ENCODE measurements at regions not wholly inside any gene's neighbourhood (a gene's known extent, or its start where the extent isn't known, plus 50 kb on each side); places are given as distances from the start of the nearest gene placed in this dataset.

GRCh38 chr18:5646739-5647138 is 102.9 kb upstream of the EPB41L3 start:
- DNase-seq (ENCODE audit: low read depth in 1 of 2, low spot score in 1 of 2) = no peak

- DNase-seq (ENCODE audit: low read depth in 1 of 2, low spot score in 1 of 2) = no peak
These were observed 99.5 kb upstream of the EPB41L3 start for GRCh38 chr18:5643288-5643687.

DNA sequence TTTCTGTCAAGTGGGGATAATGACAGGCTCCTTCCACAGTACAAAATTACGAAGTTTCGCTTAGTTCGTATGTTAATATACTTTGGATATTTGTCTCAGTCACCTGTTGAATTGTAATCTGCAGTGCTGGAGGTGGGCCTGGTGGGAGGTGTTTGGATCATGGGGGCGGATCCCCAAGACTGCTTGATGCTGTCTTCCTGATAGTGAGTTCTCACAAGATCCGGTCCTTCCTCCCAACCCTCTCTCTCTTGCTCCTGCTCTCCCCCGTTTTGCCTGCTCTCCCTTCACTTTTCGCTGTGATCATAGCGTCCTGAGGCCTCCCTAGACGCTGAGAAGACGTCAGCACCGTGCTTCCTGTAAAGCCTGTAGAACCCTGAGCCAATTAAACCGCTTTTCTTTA is 97.1 kb upstream of the EPB41L3 start:
- no peak for DNase-seq (ENCODE audit: low read depth in 1 of 2, low spot score in 1 of 2)

GRCh38 chr18:5639131-5639530 is 95.3 kb upstream of the EPB41L3 start:
- no peak for DNase-seq (ENCODE audit: low read depth in 1 of 2, low spot score in 1 of 2)

DNA sequence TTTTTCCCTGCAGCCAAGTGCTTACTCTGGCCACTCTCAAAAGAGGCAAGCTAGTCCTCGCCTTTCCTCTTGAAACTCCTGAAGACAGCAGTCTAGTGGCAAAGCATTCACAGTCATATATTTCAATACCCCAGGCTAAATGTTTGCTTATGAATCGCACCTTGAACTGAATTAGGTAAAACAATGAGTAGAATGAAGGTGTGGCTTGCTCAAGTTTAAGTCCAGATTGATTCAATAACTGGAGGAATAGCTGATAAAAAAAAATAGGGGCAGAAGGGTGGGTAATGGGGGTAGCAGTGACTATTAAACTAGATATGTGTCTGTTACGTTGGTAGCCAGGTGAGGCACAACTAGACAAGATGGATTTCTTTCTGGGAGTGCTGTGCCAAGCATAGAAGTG is 88.2 kb upstream of the EPB41L3 start:
- no peak for DNase-seq (ENCODE audit: low read depth in 1 of 2, low spot score in 1 of 2)

GRCh38 chr18:5630900-5631413 is 87.2 kb upstream of the EPB41L3 start:
- no peak for DNase-seq (ENCODE audit: low read depth in 1 of 2, low spot score in 1 of 2)

- DNase-seq (ENCODE audit: low read depth in 1 of 2, low spot score in 1 of 2) = peak in 1 of 2 donors; percentile 0
These were observed 86.5 kb upstream of the EPB41L3 start for GRCh38 chr18:5630057-5630899.

DNA sequence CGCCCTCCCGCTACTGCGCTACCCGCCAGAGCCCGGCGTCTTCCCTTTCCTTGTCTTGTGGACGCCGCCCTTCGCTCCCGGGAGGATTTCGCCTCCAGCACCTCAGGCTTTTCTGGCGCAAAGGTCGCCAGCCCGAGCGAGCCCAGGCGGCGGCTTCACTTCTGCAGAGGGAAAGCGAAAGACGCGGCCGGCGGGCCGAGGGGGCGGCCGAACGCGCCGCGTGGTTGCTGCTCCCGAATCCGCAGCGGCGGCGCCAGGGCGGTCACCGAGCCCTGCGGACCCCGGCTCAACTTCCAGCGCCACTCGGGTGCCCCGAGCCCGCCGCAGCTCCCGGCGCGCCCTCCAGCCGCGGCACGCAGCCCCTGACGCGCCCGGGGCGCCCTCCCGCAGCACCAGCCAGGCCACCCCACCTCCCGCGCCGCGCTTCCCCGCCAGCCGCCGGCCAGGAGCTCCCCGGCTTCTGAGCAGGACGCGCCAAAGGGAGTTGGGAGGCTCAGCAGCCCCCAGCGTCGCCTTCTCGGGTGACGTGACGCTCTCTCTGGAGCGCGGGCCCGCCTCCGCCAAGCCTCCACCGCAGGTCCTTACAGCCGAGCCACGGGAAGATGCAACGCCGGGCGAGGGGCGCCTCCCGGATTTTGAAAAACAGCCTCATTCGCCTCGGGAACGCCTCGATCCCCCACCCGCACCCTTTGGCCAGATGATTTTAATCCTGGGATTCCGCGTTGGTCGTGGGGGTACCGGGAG is 84.9 kb upstream of the EPB41L3 start:
- peak in 1 of 2 donors; percentile 0 for DNase-seq (ENCODE audit: low read depth in 1 of 2, low spot score in 1 of 2)

DNA sequence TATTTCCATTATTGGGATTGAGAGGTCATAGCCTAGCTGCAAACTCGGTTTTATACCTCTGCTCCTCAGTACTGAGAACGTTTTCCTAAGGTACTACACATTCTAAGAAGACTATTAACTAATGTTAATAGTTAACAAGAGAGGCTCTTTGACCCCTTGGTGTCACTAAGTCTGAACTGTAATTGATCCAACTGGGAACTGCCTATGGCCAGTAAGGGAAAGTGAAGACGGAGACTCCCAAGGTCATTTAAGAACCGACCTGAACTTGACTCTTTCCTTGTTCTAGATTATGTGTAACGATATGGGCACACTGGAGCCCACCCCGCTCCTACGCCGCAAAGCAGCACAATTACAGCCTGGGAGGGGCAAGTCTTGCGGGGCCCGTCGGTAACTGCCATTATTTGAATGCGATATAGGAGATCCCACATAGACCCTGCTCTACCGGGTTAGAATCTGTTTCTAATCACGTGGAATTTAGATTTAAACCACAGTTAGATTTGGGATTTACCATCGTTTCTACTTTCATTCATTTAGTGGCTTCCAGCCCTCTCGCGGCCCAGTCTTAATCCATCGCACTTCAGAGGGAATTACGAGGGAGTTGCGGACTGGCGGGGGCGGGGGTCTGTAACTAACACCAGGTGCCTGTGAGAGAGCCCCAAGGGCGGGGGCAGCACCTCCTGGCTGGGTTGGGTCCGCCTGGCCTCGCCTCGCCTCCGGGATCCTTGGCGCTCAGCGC is 84.1 kb upstream of the EPB41L3 start:
- no peak for DNase-seq (ENCODE audit: low read depth in 1 of 2, low spot score in 1 of 2)

GRCh38 chr18:5626130-5626880 is 82.5 kb upstream of the EPB41L3 start:
- no peak for DNase-seq (ENCODE audit: low read depth in 1 of 2, low spot score in 1 of 2)

DNA sequence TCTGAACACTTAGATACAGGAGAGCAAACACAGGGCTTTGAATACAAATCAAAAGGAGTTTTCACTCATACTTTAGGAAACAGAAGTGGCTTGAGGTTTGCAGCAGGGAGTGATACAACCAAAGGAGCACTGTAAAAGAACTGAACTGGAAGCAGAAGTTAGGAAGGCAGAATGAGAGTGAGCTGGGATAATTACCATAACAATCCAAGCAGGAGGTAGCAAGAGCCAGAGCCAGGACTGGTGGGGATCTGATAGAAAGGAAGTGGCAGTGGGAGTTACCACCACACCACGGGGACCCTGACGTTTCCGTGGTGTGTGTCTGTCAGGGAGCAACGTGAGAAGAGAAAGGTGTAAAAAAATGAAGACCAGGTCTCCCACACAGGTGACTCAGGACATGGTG is 81.3 kb upstream of the EPB41L3 start:
- DNase-seq (ENCODE audit: low read depth in 1 of 2, low spot score in 1 of 2) = no peak

- DNase-seq (ENCODE audit: low read depth in 1 of 2, low spot score in 1 of 2) = no peak
These were observed 79.1 kb upstream of the EPB41L3 start for GRCh38 chr18:5622905-5623304.

DNA sequence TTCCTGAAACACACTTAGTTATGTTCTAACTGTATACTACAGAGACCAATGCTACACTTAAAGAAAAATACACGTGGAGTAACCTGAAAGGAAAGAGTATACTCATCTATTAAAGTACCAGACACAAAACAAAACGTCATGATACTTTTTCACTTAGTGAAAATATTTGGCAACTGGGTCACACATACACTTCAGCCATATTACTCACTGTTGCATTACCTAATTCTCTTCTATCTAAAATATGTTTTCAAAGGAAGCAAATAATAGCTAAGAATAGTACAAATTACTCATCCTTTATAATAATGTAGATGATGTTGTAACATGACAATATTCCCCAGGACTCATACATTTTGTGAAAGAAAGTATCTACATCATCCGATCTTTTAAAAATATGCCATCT is 76.5 kb upstream of the EPB41L3 start:
- no peak for DNase-seq (ENCODE audit: low read depth in 1 of 2, low spot score in 1 of 2)

DNA sequence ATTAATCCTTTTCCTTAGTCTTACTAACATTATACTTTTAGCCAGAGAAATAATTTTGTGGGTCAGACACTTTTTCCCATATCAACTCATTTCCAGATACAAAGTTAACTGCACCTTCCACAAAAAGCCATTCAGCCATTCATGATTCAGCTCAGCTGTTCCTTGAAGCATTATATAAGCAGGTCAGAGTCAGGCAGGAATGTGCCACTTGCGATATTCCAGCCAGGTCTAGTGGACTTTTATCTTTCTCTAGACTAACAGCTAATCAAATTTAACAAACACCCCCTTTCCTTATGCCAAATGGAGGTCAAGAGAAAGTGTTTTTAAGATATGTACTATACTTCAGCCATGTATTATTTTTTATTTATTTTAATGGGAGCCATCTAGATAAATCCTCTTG is 75.6 kb upstream of the EPB41L3 start:
- DNase-seq (ENCODE audit: low read depth in 1 of 2, low spot score in 1 of 2) = no peak

GRCh38 chr18:5618047-5618688 is 74.4 kb upstream of the EPB41L3 start:
- DNase-seq (ENCODE audit: low read depth in 1 of 2, low spot score in 1 of 2) = no peak

DNA sequence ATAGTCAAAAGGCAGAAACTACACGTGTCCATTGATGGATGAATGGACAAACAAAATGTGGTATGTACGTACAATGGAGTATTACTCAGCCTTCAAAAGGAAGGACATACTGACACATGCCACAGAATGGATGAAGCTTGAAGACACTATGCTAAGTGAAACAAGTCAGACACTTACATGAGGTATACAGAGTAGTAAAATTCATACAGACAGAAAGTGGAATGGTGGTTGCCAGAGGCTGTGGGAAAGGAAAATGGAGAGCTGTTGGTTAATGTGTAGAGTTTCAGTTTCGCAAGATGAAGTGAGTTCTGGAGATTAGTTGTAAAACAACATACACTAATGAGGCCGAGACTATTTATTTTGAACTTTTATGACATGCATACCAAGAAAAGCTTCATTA is 67.4 kb upstream of the EPB41L3 start:
- no peak for DNase-seq (ENCODE audit: low read depth in 1 of 2, low spot score in 1 of 2)

DNA sequence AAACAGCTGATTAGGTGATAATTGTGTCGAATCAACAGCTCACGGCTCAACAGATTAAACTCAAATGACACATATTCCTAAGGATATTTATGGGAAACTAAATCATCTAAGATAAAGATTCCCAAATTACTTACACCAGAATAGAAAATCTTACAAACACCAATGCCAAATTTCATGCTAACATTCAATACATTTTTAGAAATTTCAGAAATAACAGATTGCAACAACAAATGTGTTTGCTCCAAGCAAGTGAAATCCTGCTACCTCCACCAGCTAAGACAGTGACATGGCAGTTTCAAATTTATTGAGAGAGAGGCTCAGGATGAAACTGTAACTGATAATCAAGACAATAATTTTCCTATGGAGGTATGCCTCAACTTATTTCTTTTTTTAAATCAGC is 65.0 kb upstream of the EPB41L3 start:
- no peak for DNase-seq (ENCODE audit: low read depth in 1 of 2, low spot score in 1 of 2)

GRCh38 chr18:5606951-5607350 is 63.2 kb upstream of the EPB41L3 start:
- DNase-seq (ENCODE audit: low read depth in 1 of 2, low spot score in 1 of 2) = no peak

GRCh38 chr18:5604778-5605177 is 61.0 kb upstream of the EPB41L3 start:
- DNase-seq (ENCODE audit: low read depth in 1 of 2, low spot score in 1 of 2) = no peak

DNA sequence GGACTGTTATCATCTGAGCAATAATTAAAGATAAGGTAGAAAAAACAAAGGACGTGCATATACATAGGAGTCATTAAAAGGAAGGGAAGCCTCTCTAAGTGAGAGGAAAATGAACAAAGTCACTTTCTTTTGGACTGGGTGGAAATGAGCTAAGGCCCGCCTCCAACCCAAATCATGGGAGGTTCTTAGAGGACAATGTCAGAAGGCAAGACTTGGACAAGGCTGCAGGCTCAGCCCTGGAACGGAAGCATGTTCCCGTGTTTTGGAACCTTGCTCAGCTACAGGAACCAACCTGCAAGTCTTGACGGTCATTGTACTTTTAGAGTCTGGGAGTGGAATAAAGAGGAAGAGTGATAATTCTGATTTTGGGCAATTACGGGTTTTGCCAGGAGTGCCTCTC is 59.4 kb upstream of the EPB41L3 start:
- no peak for DNase-seq (ENCODE audit: low read depth in 1 of 2, low spot score in 1 of 2)
